Tibial nerve (tissue), 4 donors: ENCODE measurements at regions not wholly inside any gene's neighbourhood (a gene's known extent, or its start where the extent isn't known, plus 50 kb on each side); places are given as distances from the start of the nearest gene placed in this dataset.

Source experiments
- EP300 ChIP-seq, 2 donors: sonication (generic); formaldehyde crosslinking; IDR thresholded peaks; one replicate each; pipeline ENCODE4 v1.6.1; 2017; ENCODE audit warnings: antibody characterized with exemption in 2 of 2, mild to moderate bottlenecking in 1 of 2
- POLR2A ChIP-seq, 2 donors: fragments of 450-650 bp; IDR thresholded peaks; one replicate each; pipeline ENCODE4 v1.6.1; 2017; ENCODE audit warnings: antibody characterized with exemption in 2 of 2, mild to moderate bottlenecking in 2 of 2, moderate library complexity in 2 of 2
- TF ChIP-seq, protein P1 (sequence below), 5 experiments: fragments of 200-600 bp in 3 of 5; fragments of 450-650 bp in 2 of 5; sonication (generic) in 3 of 5; IDR thresholded peaks; one replicate each; pipeline ENCODE4 v1.5.1; 2016 to 2019; ENCODE audit warnings: antibody characterized with exemption in 5 of 5, mild to moderate bottlenecking in 3 of 5, moderate library complexity in 2 of 5

DNA sequence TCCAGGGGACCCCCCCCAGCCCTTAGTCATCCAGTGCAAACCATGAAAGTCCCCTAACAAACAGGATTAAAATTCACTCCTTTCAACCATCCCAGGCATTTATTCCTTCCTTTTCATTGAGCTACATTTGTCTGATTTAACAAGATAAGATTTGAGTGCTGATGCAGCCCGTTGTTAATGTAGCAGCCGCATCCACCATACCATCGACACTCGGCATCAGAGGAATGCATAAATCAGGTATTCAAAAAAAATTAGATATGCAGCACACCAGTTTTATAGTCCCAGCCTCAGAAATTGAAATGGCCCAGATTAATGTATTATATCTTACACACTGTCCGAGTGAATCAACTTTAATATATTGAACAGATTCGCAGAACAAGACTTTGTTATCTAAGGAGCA lies 676.5 kb upstream of the FANCL start:
- TF ChIP-seq, protein P1, sequence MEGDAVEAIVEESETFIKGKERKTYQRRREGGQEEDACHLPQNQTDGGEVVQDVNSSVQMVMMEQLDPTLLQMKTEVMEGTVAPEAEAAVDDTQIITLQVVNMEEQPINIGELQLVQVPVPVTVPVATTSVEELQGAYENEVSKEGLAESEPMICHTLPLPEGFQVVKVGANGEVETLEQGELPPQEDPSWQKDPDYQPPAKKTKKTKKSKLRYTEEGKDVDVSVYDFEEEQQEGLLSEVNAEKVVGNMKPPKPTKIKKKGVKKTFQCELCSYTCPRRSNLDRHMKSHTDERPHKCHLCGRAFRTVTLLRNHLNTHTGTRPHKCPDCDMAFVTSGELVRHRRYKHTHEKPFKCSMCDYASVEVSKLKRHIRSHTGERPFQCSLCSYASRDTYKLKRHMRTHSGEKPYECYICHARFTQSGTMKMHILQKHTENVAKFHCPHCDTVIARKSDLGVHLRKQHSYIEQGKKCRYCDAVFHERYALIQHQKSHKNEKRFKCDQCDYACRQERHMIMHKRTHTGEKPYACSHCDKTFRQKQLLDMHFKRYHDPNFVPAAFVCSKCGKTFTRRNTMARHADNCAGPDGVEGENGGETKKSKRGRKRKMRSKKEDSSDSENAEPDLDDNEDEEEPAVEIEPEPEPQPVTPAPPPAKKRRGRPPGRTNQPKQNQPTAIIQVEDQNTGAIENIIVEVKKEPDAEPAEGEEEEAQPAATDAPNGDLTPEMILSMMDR (IDR thresholded peaks at IDR 0.05): no peak
- TF ChIP-seq POLR2A (IDR thresholded peaks at IDR 0.05): no peak
- TF ChIP-seq EP300 (IDR thresholded peaks at IDR 0.05): no peak
